ENCODE measurements at regions not wholly inside any gene's neighbourhood (a gene's known extent, or its start where the extent isn't known, plus 50 kb on each side); places are given as distances from the start of the nearest gene placed in this dataset.

DNA sequence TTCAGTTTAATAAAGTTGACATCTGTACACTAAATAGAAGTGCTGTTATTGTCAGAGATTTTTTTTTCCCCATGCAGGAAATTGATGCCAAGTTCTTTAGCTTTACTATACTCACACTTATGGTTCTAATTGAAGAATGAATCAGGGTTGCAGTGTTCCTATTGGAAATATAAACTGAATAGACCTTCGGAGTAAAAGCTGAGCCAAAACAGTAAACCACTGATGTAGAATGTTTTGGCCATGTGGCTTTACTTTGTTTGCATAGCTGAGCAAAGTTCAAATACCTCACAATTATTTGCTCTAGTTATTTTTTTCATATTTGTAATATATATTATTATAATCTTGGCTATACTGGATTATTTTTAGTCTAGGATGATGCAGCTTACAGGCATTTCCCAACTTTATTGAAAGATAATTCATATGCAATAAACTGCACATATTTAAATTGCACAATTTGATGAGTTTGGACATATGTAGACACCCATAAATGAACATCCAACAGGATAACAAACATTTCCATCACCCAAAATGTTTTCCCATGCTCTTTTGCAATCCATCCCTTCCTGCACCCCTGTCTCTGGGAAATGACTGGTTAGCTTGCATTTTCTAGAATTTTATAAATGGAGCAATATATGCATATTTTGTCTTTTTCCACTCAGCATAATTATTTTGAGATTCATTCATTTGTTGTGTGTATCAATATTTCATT, 105.8 kb upstream of the NOX3 start:
- H3K9ac ChIP-seq: no peak overlapping the region
- H3K4me3 ChIP-seq: no peak overlapping the region
- no peak overlapping the region for H2AFZ ChIP-seq (replicated peaks)
- H3K36me3 Mint-ChIP-seq: no peaks in the 10 kb centered on the region
- DNase-seq (ENCODE audit: low spot score): no peak
- TF ChIP-seq, protein P1, sequence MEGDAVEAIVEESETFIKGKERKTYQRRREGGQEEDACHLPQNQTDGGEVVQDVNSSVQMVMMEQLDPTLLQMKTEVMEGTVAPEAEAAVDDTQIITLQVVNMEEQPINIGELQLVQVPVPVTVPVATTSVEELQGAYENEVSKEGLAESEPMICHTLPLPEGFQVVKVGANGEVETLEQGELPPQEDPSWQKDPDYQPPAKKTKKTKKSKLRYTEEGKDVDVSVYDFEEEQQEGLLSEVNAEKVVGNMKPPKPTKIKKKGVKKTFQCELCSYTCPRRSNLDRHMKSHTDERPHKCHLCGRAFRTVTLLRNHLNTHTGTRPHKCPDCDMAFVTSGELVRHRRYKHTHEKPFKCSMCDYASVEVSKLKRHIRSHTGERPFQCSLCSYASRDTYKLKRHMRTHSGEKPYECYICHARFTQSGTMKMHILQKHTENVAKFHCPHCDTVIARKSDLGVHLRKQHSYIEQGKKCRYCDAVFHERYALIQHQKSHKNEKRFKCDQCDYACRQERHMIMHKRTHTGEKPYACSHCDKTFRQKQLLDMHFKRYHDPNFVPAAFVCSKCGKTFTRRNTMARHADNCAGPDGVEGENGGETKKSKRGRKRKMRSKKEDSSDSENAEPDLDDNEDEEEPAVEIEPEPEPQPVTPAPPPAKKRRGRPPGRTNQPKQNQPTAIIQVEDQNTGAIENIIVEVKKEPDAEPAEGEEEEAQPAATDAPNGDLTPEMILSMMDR (IDR thresholded peaks at IDR 0.05): no peak
- no peak for TF ChIP-seq EZH2phosphoT487 (IDR thresholded peaks at IDR 0.05)
- no peak for TF ChIP-seq EZH2 (IDR thresholded peaks at IDR 0.05)
- no peak overlapping the region for H3K27ac ChIP-seq
- no peaks in the 10 kb centered on the region for H3K4me1 Mint-ChIP-seq
- no peaks in the 10 kb centered on the region for H3K27me3 Mint-ChIP-seq (ENCODE audit: insufficient read depth, low read depth)
- H3K9me3 Mint-ChIP-seq: peaks cover 6% of the 10 kb centered on the region
- H3K9me3 ChIP-seq (ENCODE audit: low read depth): no peaks in the 10 kb centered on the region
- no peak overlapping the region for H3K4me3 Mint-ChIP-seq
- no peaks in the 10 kb centered on the region for H3K27me3 ChIP-seq
- H3K36me3 ChIP-seq: no peaks in the 10 kb centered on the region
- H4K20me1 ChIP-seq (ENCODE audit: low read depth): no peaks in the 10 kb centered on the region
- no peaks in the 10 kb centered on the region for H3K4me1 ChIP-seq
- H3K27ac Mint-ChIP-seq: no peak overlapping the region
- H3K79me2 ChIP-seq (ENCODE audit: low read depth): no peaks in the 10 kb centered on the region
- H3F3A ChIP-seq (ENCODE audit: low read depth): no peaks in the 10 kb centered on the region
- H3K4me2 ChIP-seq: no peak overlapping the region

DNA sequence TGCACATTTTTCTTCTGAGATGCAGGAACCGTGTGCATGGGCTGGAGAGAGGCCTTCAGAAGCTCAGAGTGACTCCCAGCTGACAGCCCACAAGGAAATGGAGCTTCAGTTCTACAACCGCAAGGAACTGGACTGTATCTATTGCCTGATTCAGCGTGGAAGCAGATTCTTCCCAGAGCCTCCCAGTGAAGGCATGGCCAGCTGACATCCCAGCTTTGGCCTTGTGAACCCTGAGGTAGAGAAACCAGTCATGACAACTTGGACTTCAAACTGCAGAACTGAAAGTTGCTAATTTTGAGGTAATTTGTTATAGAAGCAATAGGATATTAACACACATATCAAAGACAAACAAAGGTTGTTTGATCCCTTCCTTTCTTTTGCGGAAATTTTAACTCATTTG, 94.3 kb upstream of the NOX3 start:
- Histone ChIP-seq H3K79me2 (ENCODE audit: low read depth) (no peaks in the 10 kb centered on the region), H4K20me1 (ENCODE audit: low read depth) (no peaks in the 10 kb centered on the region), H3K9ac (no peak overlapping the region), H3K4me1 (no peaks in the 10 kb centered on the region), H3K9me3 (ENCODE audit: low read depth) (no peaks in the 10 kb centered on the region), H3K27me3 (no peaks in the 10 kb centered on the region), H3K4me3 (no peak overlapping the region), H3F3A (ENCODE audit: low read depth) (no peaks in the 10 kb centered on the region), H3K36me3 (no peaks in the 10 kb centered on the region), H2AFZ (replicated peaks) (no peak overlapping the region), H3K4me2 (no peak overlapping the region), H3K27ac (no peak overlapping the region)
- Mint-ChIP-seq H3K4me3 (no peak overlapping the region), H3K27ac (no peak overlapping the region), H3K9me3 (no peaks in the 10 kb centered on the region), H3K36me3 (no peaks in the 10 kb centered on the region), H3K27me3 (ENCODE audit: insufficient read depth, low read depth) (no peaks in the 10 kb centered on the region), H3K4me1 (no peaks in the 10 kb centered on the region)
- no peak for DNase-seq (ENCODE audit: low spot score)
- TF ChIP-seq EZH2 (IDR thresholded peaks at IDR 0.05) (no peak), EZH2phosphoT487 (IDR thresholded peaks at IDR 0.05) (no peak)
- TF ChIP-seq, protein P1 (IDR thresholded peaks at IDR 0.05): no peak

DNA sequence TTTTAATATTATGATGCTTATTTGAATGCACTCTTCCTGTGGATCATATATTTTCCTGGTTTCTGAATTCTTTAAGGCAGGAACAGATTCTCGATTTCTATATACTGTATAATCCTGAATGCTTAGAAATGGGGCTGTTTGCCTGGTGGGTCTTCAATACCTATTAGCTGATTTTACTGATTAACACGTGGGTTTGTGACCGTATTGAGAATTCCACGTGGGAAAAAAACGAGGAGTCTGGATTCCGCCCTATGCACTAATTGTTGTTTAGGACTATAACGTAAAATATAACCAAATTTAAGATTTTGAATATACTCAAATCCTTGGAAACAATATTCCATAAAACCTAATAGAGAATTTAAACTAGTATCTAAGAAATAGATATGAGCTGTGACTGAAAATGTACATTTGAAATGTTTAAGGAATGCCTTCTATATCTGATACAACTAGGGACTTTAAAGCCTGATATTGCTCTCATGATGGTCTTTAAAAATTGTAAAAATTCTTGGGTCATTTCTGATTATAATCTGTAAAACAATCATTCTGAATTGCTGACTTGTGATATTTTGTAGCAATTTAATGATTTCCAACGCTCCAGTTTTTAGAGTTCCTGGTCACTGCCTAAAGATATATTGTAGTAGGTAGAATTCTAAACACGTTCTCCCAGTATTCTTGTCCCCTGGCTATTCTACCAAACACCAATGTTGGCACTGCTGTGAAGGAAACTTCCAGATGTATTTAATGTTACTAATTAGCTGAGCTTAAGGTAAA, 93.6 kb upstream of the NOX3 start:
- Histone ChIP-seq H3K27ac (no peak overlapping the region), H2AFZ (replicated peaks) (no peak overlapping the region), H3K4me1 (no peaks in the 10 kb centered on the region), H3F3A (ENCODE audit: low read depth) (no peaks in the 10 kb centered on the region), H3K4me2 (no peak overlapping the region), H3K36me3 (no peaks in the 10 kb centered on the region), H3K9me3 (ENCODE audit: low read depth) (no peaks in the 10 kb centered on the region), H4K20me1 (ENCODE audit: low read depth) (no peaks in the 10 kb centered on the region), H3K4me3 (no peak overlapping the region), H3K9ac (no peak overlapping the region), H3K79me2 (ENCODE audit: low read depth) (no peaks in the 10 kb centered on the region), H3K27me3 (no peaks in the 10 kb centered on the region)
- Mint-ChIP-seq H3K4me1 (no peaks in the 10 kb centered on the region), H3K36me3 (no peaks in the 10 kb centered on the region), H3K4me3 (no peak overlapping the region), H3K9me3 (no peaks in the 10 kb centered on the region), H3K27ac (no peak overlapping the region), H3K27me3 (ENCODE audit: insufficient read depth, low read depth) (peaks cover 5% of the 10 kb centered on the region)
- TF ChIP-seq, protein P1 (IDR thresholded peaks at IDR 0.05): no peak
- no peak for TF ChIP-seq EZH2 (IDR thresholded peaks at IDR 0.05)
- no peak for TF ChIP-seq EZH2phosphoT487 (IDR thresholded peaks at IDR 0.05)
- no peak for DNase-seq (ENCODE audit: low spot score)

Measured in neural progenitor cell (in vitro differentiated cells).